ENCODE measurements at regions not wholly inside any gene's neighbourhood (a gene's known extent, or its start where the extent isn't known, plus 50 kb on each side); places are given as distances from the start of the nearest gene placed in this dataset.

- Histone ChIP-seq H3K36me3 (ENCODE audit: control insufficient read depth, insufficient read depth, low read length) (no peaks in the 10 kb centered on the region), H3K4me1 (no peaks in the 10 kb centered on the region), H3K9me3 (no peaks in the 10 kb centered on the region), H3K27me3 (replicated peaks; ENCODE audit: control insufficient read depth, insufficient read depth, low read length) (no peaks in the 10 kb centered on the region), H3K4me3 (ENCODE audit: low read depth, low read length) (no peak overlapping the region)
- ChIA-PET POLR2A (no interaction called here), CTCF (no interaction called here)
- no peaks in the 10 kb centered on the region for H3K36me3 Mint-ChIP-seq (ENCODE audit: insufficient read depth, unreplicated experiment)
- H3K4me3 Mint-ChIP-seq (ENCODE audit: unreplicated experiment), result no peak overlapping the region
- no peaks in the 10 kb centered on the region for H3K4me1 Mint-ChIP-seq (ENCODE audit: low read depth, unreplicated experiment)
- H3K9me3 Mint-ChIP-seq (ENCODE audit: unreplicated experiment), result no peaks in the 10 kb centered on the region
- peaks cover 8% of the 10 kb centered on the region for H3K27me3 Mint-ChIP-seq (ENCODE audit: insufficient read depth, unreplicated experiment)
- H3K27ac Mint-ChIP-seq (ENCODE audit: unreplicated experiment), result no peak overlapping the region
- TF ChIP-seq CTCF (IDR thresholded peaks at IDR 0.05; ENCODE audit: insufficient read depth in 1 of 2, low read depth in 1 of 2, low read length in 1 of 2, severe bottlenecking in 1 of 2, unreplicated experiment in 1 of 2), result no peak
- intact Hi-C loops (cut with micrococcal nuclease; ENCODE audit: unreplicated experiment), result no loop called here
- BruUV-seq (replicated peaks), result no TSS peak
- DNase-seq, result no peak
Observed at GRCh38 chr21:17066006-17066405, 446.8 kb upstream of the CXADR start.

- no peak for DNase-seq
- H3K4me1 Mint-ChIP-seq (ENCODE audit: low read depth, unreplicated experiment), result no peaks in the 10 kb centered on the region
- H3K4me3 Mint-ChIP-seq (ENCODE audit: unreplicated experiment), result no peak overlapping the region
- no peaks in the 10 kb centered on the region for H3K36me3 Mint-ChIP-seq (ENCODE audit: insufficient read depth, unreplicated experiment)
- Histone ChIP-seq H3K36me3 (ENCODE audit: control insufficient read depth, insufficient read depth, low read length) (no peaks in the 10 kb centered on the region), H3K4me3 (ENCODE audit: low read depth, low read length) (no peak overlapping the region), H3K9me3 (no peaks in the 10 kb centered on the region), H3K27me3 (replicated peaks; ENCODE audit: control insufficient read depth, insufficient read depth, low read length) (no peaks in the 10 kb centered on the region; the same call in 1 of the 2 replicates), H3K4me1 (no peaks in the 10 kb centered on the region)
- peaks cover 4% of the 10 kb centered on the region for H3K27me3 Mint-ChIP-seq (ENCODE audit: insufficient read depth, unreplicated experiment)
- no peak for TF ChIP-seq CTCF (IDR thresholded peaks at IDR 0.05; ENCODE audit: insufficient read depth in 1 of 2, low read depth in 1 of 2, low read length in 1 of 2, severe bottlenecking in 1 of 2, unreplicated experiment in 1 of 2)
- H3K27ac Mint-ChIP-seq (ENCODE audit: unreplicated experiment), result no peak overlapping the region
- no TSS peak for BruUV-seq (replicated peaks)
- no peaks in the 10 kb centered on the region for H3K9me3 Mint-ChIP-seq (ENCODE audit: unreplicated experiment)
- intact Hi-C loops (cut with micrococcal nuclease; ENCODE audit: unreplicated experiment), result no loop called here
- CTCF ChIA-PET, result no interaction called here
- POLR2A ChIA-PET, result no interaction called here
Observed at GRCh38 chr21:17071093-17071492, 441.8 kb upstream of the CXADR start.

DNA sequence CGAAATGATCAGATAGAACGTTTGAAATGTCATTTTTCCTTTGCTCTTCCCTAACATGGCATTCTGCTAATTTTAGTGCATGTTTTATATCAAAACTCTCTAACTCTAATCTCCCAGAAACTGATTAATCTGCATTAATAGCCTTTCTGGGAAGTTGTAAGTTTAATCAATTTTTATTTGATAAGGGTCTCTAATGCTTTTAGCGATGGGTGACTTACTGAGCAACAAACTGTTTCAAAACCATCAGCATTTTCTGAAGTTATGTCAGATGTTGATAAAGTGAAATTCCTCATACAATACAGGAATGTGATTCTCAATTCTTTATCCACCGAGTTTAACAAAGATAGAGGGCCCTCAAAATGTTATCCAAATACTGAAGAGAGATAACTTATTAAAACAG, 431.6 kb upstream of the CXADR start:
- BruUV-seq (replicated peaks), result no TSS peak
- Mint-ChIP-seq H3K27me3 (ENCODE audit: insufficient read depth, unreplicated experiment) (peaks cover 7% of the 10 kb centered on the region), H3K4me3 (ENCODE audit: unreplicated experiment) (no peak overlapping the region), H3K9me3 (ENCODE audit: unreplicated experiment) (no peaks in the 10 kb centered on the region), H3K27ac (ENCODE audit: unreplicated experiment) (no peak overlapping the region), H3K4me1 (ENCODE audit: low read depth, unreplicated experiment) (no peaks in the 10 kb centered on the region), H3K36me3 (ENCODE audit: insufficient read depth, unreplicated experiment) (no peaks in the 10 kb centered on the region)
- Histone ChIP-seq H3K27me3 (replicated peaks; ENCODE audit: control insufficient read depth, insufficient read depth, low read length) (no peaks in the 10 kb centered on the region), H3K4me1 (no peaks in the 10 kb centered on the region), H3K4me3 (ENCODE audit: low read depth, low read length) (no peak overlapping the region), H3K36me3 (ENCODE audit: control insufficient read depth, insufficient read depth, low read length) (no peaks in the 10 kb centered on the region), H3K9me3 (no peaks in the 10 kb centered on the region)
- CTCF ChIA-PET, result interaction anchor here (0.5 kb wide), 1 partner anchor 268 kb away, joined by 4 read pairs; no protein-coding TSS in a partner anchor
- no peak for DNase-seq
- POLR2A ChIA-PET, result no interaction called here
- no peak for TF ChIP-seq CTCF (IDR thresholded peaks at IDR 0.05; ENCODE audit: insufficient read depth in 1 of 2, low read depth in 1 of 2, low read length in 1 of 2, severe bottlenecking in 1 of 2, unreplicated experiment in 1 of 2)
- intact Hi-C loops (cut with micrococcal nuclease; ENCODE audit: unreplicated experiment), result no loop called here
